GM12878 (cell line): ENCODE measurements at regions not wholly inside any gene's neighbourhood (a gene's known extent, or its start where the extent isn't known, plus 50 kb on each side); places are given as distances from the start of the nearest gene placed in this dataset.

Source experiments
- ATAC-seq: fragments of 200-7000 bp; cut with Tn5 transposase; 3 replicates; pipeline ENCODE4 v1.9.1; 2020; ENCODE audit warnings: mild to moderate bottlenecking, moderate library complexity
- BruUV-seq: library from RNA; stranded (reverse); fragments of 400-500 nt; replicated peaks from 2 replicates; lab custom pipeline; 2021; lab: Mats Ljungman, UMichigan
- CTCF ChIA-PET: fragments of 300-600 bp; sonication (Branson Sonifier 250); formaldehyde crosslinking; extraction: SDS; loops from one replicate; lab custom pipeline; 2021; ENCODE audit warnings: inconsistent platforms; lab: Yijun Ruan, JAX
- POLR2A ChIA-PET: fragments of 350-600 bp; formaldehyde crosslinking; extraction: SDS; loops from one replicate; lab custom pipeline; 2021; ENCODE audit warnings: inconsistent platforms; lab: Charles Lee
- RAD21 ChIA-PET: fragments of 300-600 bp; sonication (Branson Sonifier 250); formaldehyde crosslinking; loops from one replicate; lab custom pipeline; 2023; ENCODE audit warnings: antibody characterized with exemption; ENCODE audit not compliant: unreplicated experiment; lab: Charles Lee
- SMC1A ChIA-PET: fragments of 300-600 bp; sonication (Branson Sonifier 250); formaldehyde crosslinking; loops from one replicate; lab custom pipeline; 2023; ENCODE audit not compliant: unreplicated experiment, uncharacterized antibody; lab: Charles Lee
- DNase-seq: peaks from one replicate; pipeline ENCODE4 v3.0.0-alpha.2; 2011; ENCODE audit warnings: low read depth, low spot score
- FAIRE-seq: peaks from 3 replicates; lab custom pipeline; 2011; peaks lifted over from hg19 to GRCh38; lab: Jason Lieb, UNC
- H2AFZ ChIP-seq: 2 replicates; pipeline ENCODE4 v1.6.0; 2011; ENCODE audit warnings: low read depth, low read length, control low read depth; ENCODE audit not compliant: control insufficient read depth
- H3K27ac ChIP-seq: 2 replicates; pipeline ENCODE4 v1.5.1; 2011; ENCODE audit warnings: control low read depth; ENCODE audit not compliant: control insufficient read depth, insufficient read depth
- H3K27me3 ChIP-seq, 2 experiments: replicated peaks in 1 of 2; 2 replicates each; pipeline versions ENCODE4 v1.6.0 to v1.6.1; 2011; ENCODE audit warnings: low read length in 1 of 2; ENCODE audit not compliant: control insufficient read depth in 2 of 2, insufficient read depth in 2 of 2
- H3K36me3 ChIP-seq, 2 experiments: 2 replicates each; pipeline ENCODE4 v1.5.1; 2011; ENCODE audit warnings: low read length in 1 of 2; ENCODE audit not compliant: control insufficient read depth in 2 of 2, insufficient read depth in 2 of 2
- H3K4me1 ChIP-seq: 2 replicates; pipeline ENCODE4 v1.6.1; 2011; ENCODE audit warnings: mild to moderate bottlenecking, low read length, moderate library complexity, mixed read lengths; ENCODE audit not compliant: control insufficient read depth, insufficient read depth
- H3K4me2 ChIP-seq: 2 replicates; pipeline ENCODE4 v1.6.0; 2011; ENCODE audit warnings: control low read depth; ENCODE audit not compliant: control insufficient read depth, insufficient read depth
- H3K4me3 ChIP-seq: fragments of 200-600 bp; sonication (generic); 2 replicates; pipeline ENCODE4 v1.5.1; 2016
- H3K79me2 ChIP-seq: 2 replicates; pipeline ENCODE4 v1.6.0; 2011; ENCODE audit warnings: low read length; ENCODE audit not compliant: control insufficient read depth, insufficient read depth
- H3K9ac ChIP-seq: 2 replicates; pipeline ENCODE4 v1.8.0; 2011; ENCODE audit warnings: low read length, control low read depth, mixed read lengths; ENCODE audit not compliant: control insufficient read depth, insufficient read depth
- H3K9me3 ChIP-seq: replicated peaks from 3 replicates; pipeline ENCODE4 v1.5.1; 2011; ENCODE audit warnings: mild to moderate bottlenecking, low read length; ENCODE audit not compliant: control insufficient read depth, insufficient read depth
- H4K20me1 ChIP-seq: 2 replicates; pipeline ENCODE4 v1.6.0; 2011; ENCODE audit not compliant: control insufficient read depth, insufficient read depth
- CBFB ChIP-seq: IDR thresholded peaks from 2 replicates; pipeline ENCODE4 v1.6.1; 2016; ENCODE audit warnings: antibody characterized with exemption, low read depth
- CEBPB ChIP-seq, 2 experiments: fragments of 150-350 bp in 1 of 2; IDR thresholded peaks; 2 replicates each; pipeline ENCODE4 v1.6.1; 2012 to 2014; ENCODE audit warnings: low read depth in 2 of 2, low read length in 2 of 2, borderline replicate concordance in 1 of 2, inconsistent platforms in 1 of 2
- CHD1 ChIP-seq: IDR thresholded peaks from 2 replicates; pipeline ENCODE4 v1.6.1; 2012; ENCODE audit warnings: low read depth, low read length, improper control_type of control experiment
- DPF2 ChIP-seq: fragments of 450-650 bp; IDR thresholded peaks from 2 replicates; pipeline ENCODE4 v1.6.1; 2017; ENCODE audit warnings: mild to moderate bottlenecking
- ESRRA ChIP-seq: IDR thresholded peaks from 2 replicates; pipeline ENCODE4 v1.6.1; 2012; ENCODE audit warnings: mild to moderate bottlenecking, low read length, improper control_type of control experiment
- FOXM1 ChIP-seq: IDR thresholded peaks from 2 replicates; pipeline ENCODE4 v1.6.1; 2012; ENCODE audit warnings: low read depth, mild to moderate bottlenecking, inconsistent platforms, low read length, moderate library complexity
- GABPA ChIP-seq: IDR thresholded peaks from 2 replicates; pipeline ENCODE4 v1.6.1; 2014; ENCODE audit warnings: antibody characterized with exemption, low read depth, mild to moderate bottlenecking, inconsistent platforms
- JUND ChIP-seq: IDR thresholded peaks from 2 replicates; pipeline ENCODE4 v1.6.1; 2012; ENCODE audit warnings: low read depth, mild to moderate bottlenecking, low read length, improper control_type of control experiment, moderate library complexity
- MEF2B ChIP-seq: fragments of 450-650 bp; IDR thresholded peaks from 2 replicates; pipeline ENCODE4 v1.6.1; 2018; ENCODE audit warnings: mild to moderate bottlenecking, moderate library complexity; ENCODE audit not compliant: partially characterized antibody, poor library complexity, severe bottlenecking
- PML ChIP-seq: IDR thresholded peaks from 2 replicates; pipeline ENCODE4 v1.6.1; 2012; ENCODE audit warnings: low read length, inconsistent platforms
- RBBP5 ChIP-seq: fragments of 200-600 bp; sonication (generic); conservative IDR thresholded peaks from 2 replicates; pipeline ENCODE4 v1.6.1; 2016
- SMC3 ChIP-seq: IDR thresholded peaks from 2 replicates; pipeline ENCODE4 v1.6.1; 2011; ENCODE audit warnings: low read length, improper control_type of control experiment, borderline replicate concordance
- TBL1XR1 ChIP-seq: IDR thresholded peaks from 2 replicates; pipeline ENCODE4 v1.6.1; 2012; ENCODE audit warnings: low read depth, low read length, improper control_type of control experiment
- WRNIP1 ChIP-seq: IDR thresholded peaks from 2 replicates; pipeline ENCODE4 v1.6.1; 2011; ENCODE audit warnings: low read depth, low read length, improper control_type of control experiment, borderline replicate concordance
- WGBS: methylation state at CpG from one replicate; pipeline ENCODE4 v1.1.6; 2016; ENCODE audit warnings: low lambda C conversion rate; ENCODE audit not compliant: insufficient replicate concordance, insufficient coverage; ENCODE audit errors: missing lambda C conversion rate; 5-methylcytosine and 5-hydroxymethylcytosine counted together
- in situ Hi-C: fragments of 300-500 bp; cut with MboI; formaldehyde crosslinking; loops from 9 replicates; pipeline ENCODE4 v1.14.3; 2018; ENCODE audit warnings: mixed read lengths
- intact Hi-C: fragments of 100-400 bp; cut with micrococcal nuclease; formaldehyde crosslinking; loops from one replicate; pipeline ENCODE4 v1.14.2; 2022; ENCODE audit not compliant: unreplicated experiment
- TF ChIP-seq, protein P1 (sequence below): IDR thresholded peaks from 2 replicates; pipeline ENCODE4 v1.6.1; 2012; ENCODE audit warnings: improper control_type of control experiment, low read depth, low read length; ENCODE audit not compliant: insufficient replicate concordance
- TF ChIP-seq, protein P2 (sequence below): fragments of 150-350 bp; IDR thresholded peaks from 2 replicates; pipeline ENCODE4 v1.6.1; 2014; ENCODE audit warnings: mild to moderate bottlenecking, low read depth, low read length
- TF ChIP-seq, protein P3 (sequence below): IDR thresholded peaks from 2 replicates; pipeline ENCODE4 v1.6.1; 2011; ENCODE audit warnings: low read depth, mild to moderate bottlenecking, low read length, moderate library complexity, borderline replicate concordance; ENCODE audit errors: extremely low read depth

DNA sequence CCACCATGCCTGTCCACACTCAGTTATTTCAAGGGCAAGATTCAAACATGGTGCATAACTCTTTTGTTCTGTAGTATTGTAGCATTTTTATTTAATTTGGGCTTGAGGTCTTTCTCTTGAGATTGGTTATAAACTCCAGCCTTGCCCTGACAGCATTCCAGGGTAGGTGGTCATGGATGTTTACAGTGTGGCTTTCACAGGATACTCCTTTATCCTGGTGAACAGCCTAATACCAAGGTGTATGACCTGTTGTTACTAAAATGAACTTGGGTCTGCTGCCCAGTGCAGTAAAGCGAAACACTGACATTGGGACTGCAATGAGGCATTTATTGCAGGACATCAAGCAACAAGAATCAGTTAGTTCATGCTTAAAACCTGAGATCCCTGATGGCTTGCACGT is 434.8 kb downstream of the ANKRD50 start:
- WGBS, result 10% methylated on average over 2 of the region's 2 CpGs
- Histone ChIP-seq H3K27me3 (no peaks in the 10 kb centered on the region), H3K27ac (no peak overlapping the region), H3K36me3 (no peaks in the 10 kb centered on the region), H3K79me2 (no peaks in the 10 kb centered on the region), H3K4me1 (no peaks in the 10 kb centered on the region), H3K4me2 (no peak overlapping the region), H4K20me1 (no peaks in the 10 kb centered on the region), H2AFZ (no peak overlapping the region), H3K4me3 (no peak overlapping the region), H3K9me3 (no peaks in the 10 kb centered on the region), H3K9ac (no peak overlapping the region)
- in situ Hi-C loops (no loop called here), intact Hi-C loops (no loop called here)
- FAIRE-seq (no peak), DNase-seq (no peak), ATAC-seq (no peak)
- CTCF ChIA-PET, result no interaction called here
- SMC1A ChIA-PET, result no interaction called here
- POLR2A ChIA-PET, result no interaction called here
- RAD21 ChIA-PET, result no interaction called here
- BruUV-seq, result no TSS peak
- TF ChIP-seq, protein P1, sequence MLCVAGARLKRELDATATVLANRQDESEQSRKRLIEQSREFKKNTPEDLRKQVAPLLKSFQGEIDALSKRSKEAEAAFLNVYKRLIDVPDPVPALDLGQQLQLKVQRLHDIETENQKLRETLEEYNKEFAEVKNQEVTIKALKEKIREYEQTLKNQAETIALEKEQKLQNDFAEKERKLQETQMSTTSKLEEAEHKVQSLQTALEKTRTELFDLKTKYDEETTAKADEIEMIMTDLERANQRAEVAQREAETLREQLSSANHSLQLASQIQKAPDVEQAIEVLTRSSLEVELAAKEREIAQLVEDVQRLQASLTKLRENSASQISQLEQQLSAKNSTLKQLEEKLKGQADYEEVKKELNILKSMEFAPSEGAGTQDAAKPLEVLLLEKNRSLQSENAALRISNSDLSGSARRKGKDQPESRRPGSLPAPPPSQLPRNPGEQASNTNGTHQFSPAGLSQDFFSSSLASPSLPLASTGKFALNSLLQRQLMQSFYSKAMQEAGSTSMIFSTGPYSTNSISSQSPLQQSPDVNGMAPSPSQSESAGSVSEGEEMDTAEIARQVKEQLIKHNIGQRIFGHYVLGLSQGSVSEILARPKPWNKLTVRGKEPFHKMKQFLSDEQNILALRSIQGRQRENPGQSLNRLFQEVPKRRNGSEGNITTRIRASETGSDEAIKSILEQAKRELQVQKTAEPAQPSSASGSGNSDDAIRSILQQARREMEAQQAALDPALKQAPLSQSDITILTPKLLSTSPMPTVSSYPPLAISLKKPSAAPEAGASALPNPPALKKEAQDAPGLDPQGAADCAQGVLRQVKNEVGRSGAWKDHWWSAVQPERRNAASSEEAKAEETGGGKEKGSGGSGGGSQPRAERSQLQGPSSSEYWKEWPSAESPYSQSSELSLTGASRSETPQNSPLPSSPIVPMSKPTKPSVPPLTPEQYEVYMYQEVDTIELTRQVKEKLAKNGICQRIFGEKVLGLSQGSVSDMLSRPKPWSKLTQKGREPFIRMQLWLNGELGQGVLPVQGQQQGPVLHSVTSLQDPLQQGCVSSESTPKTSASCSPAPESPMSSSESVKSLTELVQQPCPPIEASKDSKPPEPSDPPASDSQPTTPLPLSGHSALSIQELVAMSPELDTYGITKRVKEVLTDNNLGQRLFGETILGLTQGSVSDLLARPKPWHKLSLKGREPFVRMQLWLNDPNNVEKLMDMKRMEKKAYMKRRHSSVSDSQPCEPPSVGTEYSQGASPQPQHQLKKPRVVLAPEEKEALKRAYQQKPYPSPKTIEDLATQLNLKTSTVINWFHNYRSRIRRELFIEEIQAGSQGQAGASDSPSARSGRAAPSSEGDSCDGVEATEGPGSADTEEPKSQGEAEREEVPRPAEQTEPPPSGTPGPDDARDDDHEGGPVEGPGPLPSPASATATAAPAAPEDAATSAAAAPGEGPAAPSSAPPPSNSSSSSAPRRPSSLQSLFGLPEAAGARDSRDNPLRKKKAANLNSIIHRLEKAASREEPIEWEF, result no peak
- TF ChIP-seq MEF2B (no peak), WRNIP1 (no peak), SMC3 (no peak), CHD1 (no peak), CBFB (no peak), FOXM1 (no peak), TBL1XR1 (no peak), PML (no peak), JUND (no peak), GABPA (no peak), CEBPB (IDR thresholded peaks at IDR 0.05; ENCODE audit: borderline replicate concordance in 1 of 2, low read depth in 2 of 2, low read length in 2 of 2) (no peak), DPF2 (no peak), ESRRA (no peak), RBBP5 (no peak)
- TF ChIP-seq, protein P2, sequence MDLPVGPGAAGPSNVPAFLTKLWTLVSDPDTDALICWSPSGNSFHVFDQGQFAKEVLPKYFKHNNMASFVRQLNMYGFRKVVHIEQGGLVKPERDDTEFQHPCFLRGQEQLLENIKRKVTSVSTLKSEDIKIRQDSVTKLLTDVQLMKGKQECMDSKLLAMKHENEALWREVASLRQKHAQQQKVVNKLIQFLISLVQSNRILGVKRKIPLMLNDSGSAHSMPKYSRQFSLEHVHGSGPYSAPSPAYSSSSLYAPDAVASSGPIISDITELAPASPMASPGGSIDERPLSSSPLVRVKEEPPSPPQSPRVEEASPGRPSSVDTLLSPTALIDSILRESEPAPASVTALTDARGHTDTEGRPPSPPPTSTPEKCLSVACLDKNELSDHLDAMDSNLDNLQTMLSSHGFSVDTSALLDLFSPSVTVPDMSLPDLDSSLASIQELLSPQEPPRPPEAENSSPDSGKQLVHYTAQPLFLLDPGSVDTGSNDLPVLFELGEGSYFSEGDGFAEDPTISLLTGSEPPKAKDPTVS, result no peak
- TF ChIP-seq, protein P3, sequence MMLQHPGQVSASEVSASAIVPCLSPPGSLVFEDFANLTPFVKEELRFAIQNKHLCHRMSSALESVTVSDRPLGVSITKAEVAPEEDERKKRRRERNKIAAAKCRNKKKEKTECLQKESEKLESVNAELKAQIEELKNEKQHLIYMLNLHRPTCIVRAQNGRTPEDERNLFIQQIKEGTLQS, result no peak
